NCI-H2081 (cell line): ENCODE measurements at regions not wholly inside any gene's neighbourhood (a gene's known extent, or its start where the extent isn't known, plus 50 kb on each side); places are given as distances from the start of the nearest gene placed in this dataset.
A peak's percentile ranks its signal among the peaks of the same experiment; 100 is the strongest.

ENCODE experiments used
- DNase-seq, 2 experiments: peaks; one replicate each; lab custom pipeline; 2025; lab: John Stamatoyannopoulos, UW

DNA sequence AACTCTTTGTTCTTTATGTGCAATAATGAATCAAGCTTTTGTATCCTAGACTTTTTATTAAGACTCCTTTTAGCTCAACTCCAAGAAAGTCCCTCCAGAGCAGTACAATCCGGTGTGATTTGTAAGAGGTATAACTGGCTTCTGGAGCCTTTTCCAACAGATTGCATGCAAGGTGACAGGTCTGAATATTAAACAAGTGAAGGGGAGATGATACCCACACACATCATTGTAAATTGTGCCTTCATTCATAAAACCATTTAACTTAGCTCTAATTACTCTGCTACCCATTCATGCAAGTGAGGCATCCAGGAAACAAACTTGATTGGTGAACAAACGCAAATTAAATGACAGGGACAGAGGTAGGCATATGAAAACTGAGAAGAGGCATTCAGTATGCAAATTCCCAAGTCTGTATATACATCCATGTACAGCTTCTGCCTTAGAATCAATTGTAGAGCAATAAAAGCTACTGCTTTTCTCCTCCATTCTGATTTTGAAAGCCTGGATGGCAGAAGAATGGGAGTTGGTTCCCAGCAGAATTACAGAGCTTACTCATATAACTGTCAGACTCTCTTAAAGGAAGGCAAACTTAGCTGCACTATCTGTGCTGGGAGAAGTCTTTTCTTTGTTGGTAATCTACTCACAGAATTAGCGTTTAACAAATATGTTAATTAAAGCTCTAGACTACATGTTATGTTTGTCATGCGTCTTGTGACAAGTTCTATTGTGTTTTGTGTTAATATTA is 261.0 kb upstream of the CDH6 start:
- DNase-seq: peak in 1 of 2 experiments; percentile 52

DNA sequence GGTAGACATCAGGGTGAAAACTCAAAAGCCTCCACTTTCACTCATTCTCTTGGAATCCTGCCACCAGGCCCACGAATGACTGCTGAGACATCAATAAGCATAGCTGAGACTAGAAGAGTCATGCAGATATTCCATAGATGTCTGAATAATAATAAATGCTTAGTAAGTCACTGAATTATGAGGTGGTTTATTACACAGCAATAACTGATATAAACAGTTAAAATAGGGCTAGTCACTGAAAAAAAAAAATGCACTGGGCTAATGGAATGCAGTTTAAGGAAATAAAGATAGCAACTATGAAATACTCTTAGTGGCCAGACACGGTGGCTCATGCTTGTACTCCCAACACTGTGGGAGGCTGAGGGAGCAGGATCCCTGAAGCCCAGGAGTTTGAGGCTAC is 262.8 kb upstream of the CDH6 start:
- DNase-seq: no peak

DNA sequence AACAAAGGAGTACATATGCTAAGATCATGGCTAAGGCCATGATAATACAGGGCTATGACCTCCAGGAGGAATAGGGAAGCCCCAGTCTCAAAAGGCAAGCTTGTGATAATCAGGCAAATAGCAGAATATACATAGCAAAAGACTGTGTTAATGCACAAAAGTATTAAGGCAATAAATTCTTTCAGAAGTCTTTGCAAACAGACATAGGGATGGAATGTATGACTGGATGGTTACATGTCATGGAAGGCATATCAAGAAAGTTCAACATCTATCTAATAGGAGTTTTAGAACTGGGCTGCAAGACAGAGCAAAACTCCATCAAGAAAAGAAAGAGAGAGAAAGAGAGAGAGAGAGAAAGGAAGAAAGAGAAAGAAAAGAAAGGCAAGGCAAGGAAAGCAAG is 264.5 kb upstream of the CDH6 start:
- DNase-seq: no peak

DNA sequence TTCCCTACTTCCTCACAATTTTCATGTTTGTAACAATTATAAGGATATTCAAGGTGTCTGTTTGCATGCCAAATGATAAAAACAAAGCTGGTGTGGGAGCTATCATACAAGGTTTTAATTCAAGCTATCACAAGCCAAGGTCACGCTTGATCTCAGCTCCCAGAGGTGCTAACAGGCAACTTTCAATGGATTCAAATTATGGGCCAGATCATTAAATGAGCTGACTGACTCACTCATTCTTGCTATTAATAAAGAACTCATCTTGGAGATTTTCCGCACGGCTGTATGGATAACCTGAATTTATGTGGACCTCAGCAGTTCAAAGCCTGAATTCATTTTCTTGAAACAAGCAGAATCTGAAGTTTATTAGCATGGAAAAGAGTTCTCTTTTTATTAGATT is 267.3 kb upstream of the CDH6 start:
- DNase-seq: peak in 1 of 2 experiments; percentile 25

DNA sequence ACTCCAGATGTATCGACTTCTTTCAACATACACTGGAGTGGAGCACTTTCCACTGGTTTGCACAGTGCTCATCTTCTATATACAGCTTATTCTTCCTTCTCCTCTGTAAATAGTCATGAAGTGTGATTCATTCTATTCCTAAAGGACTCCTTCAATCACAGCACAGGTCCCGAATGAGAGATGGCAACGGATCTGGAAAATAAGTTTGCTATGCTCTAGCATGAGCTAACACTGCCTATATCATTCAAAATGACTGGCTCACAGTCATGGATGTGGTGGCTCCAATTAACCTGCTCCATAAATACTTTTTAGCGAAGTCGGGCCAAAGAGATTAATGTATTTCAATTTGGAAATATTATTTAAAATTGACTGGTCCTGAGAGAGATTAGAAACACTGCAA is 272.1 kb upstream of the CDH6 start:
- no peak for DNase-seq

DNA sequence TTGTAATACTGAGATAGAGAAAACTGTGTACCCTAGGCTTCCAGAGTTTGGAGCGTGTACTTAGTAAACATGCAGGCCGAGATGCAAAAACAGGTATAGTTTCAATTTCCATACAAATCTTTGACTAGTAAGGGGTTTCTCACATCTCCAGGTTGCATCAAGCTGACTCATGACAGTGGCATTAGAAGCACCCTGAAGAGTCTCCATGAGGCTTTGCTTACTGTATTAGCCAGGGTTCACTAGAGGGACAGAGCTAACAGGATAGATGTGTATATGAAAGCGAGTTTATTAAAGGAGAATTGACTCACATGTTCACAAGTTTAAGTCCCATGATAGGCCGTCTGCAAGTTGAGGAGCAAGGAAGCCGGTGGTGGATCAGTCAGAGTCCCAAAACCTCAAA is 275.3 kb upstream of the CDH6 start:
- no peak for DNase-seq

DNA sequence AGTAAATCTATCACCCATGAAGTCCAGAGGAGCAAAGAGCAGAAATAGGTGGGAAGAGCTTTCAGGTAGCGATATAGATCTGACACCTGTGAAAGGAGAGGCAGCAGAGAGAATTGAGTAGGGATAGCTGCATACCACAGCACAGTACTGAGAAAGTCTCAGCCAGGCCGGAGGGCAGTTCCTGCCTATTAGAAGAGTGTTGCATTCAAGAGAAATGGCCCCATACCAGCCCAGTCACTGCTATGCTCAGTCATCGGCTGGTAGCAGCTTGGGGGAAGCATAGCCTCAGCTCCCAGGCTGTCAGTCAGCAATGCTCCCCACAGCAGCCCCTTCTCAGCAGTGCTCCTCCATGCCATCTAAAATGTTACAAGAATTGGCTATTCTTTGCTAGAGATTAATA is 285.1 kb upstream of the CDH6 start:
- no peak for DNase-seq

DNA sequence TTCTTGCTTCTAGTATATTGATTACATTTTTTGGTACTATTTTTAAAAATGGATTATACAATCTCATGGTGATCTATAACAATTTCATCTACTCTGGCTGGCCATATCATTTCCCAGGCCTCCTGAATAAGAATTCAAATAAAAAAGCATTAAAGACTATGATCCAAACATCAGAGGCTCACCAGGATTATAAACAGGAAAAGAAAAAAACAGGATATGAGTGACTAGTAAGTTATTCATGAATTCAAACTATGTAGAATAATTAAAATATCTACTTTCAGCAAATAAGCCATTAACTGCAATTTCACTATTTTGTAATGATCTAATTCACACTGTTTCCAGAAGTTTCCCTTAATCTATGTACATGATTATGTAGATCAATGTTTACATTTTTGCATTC is 293.1 kb upstream of the CDH6 start:
- DNase-seq: no peak

DNA sequence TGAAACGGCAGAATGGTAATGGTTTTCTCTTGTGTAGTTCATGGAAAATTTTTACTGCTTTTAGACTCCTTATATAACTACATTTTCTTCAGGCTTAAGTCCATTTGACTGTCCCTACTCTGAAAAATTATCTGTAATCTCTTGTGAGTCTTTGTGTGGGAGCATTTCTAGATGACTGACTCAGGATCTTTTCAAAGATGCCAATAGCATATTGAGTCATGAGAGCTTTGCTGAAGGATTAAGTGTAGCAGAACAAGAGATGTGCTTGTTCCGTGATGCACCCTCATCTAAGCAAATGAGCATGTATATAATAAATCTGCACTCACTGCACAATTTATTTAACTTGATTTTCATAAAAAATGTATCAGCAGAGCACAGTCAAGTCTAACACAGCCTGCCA is 298.7 kb upstream of the CDH6 start:
- no peak for DNase-seq

DNA sequence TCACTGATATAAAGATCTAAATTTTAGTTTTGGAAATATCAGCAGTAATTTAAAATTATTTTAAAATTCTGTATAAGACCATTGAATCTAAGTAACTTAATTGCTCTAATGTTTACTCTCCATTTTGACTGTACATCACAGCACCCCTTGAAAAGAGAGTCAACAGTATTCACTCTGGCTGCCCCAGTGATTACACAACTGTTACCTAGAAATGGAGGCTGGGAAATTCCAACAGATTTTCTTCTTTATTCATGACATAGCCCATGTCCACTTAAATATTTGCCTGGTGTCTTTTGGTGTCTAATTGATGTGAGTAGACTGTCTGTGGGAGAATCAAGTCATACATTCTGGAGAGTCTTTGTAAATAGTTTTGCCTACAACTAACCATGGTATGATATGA is 301.8 kb upstream of the CDH6 start:
- DNase-seq: peak in 1 of 2 experiments; percentile 79

DNA sequence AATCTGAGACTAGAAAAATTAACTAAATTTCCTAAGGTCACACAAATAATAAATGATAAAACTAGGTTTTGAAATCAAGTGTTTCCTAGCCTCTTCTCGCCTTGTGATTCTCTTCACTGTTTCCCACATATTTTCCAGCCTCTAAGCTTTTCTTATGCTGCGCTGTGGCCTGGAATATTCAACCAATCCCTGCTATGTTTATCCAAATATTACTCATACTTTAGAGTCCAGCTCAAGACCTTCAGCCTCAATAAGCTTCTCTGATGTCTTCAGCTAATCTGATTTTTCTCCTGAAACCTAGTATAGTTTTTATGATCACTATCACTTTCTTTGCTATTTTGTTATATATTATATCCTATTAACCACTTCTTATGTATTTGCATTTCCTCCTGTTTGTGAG is 303.1 kb upstream of the CDH6 start:
- DNase-seq: no peak

DNA sequence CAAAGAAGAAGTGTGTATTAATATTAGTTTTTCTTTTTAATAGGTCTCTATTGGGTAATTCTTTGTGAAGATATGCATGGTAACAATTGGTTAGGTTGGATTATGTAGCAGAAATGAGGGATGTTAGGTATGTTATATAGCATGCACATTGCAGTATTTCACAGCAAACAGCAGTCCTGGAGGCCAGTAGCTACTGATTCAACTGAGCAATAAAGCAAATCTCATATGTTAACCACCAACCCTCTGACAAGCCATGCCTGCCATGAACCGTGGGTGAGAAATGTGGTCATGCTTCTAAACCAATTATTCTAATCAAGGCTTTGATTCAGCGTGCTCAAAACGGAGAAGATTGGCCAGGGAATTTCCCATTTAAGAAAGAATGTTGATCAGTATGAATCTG is 313.0 kb upstream of the CDH6 start:
- DNase-seq: no peak

DNA sequence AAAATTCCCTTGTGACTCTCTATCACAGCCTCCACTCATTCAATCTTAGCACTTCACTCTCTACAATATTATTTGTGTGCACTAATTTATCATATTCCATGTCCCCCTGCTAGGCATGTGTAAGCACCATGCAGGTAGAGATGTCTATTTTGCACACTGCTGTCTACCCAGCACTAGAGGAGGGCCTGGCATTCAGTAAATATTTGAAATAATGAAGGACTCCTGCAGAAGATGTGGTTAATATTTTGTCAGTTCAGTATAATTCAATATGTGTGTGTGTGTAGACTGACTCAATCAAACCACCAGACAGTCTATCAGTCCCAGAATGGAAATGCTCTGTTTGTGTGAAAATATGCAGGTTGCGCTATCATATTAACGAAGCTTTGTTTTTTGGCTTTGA is 313.6 kb upstream of the CDH6 start:
- no peak for DNase-seq

DNA sequence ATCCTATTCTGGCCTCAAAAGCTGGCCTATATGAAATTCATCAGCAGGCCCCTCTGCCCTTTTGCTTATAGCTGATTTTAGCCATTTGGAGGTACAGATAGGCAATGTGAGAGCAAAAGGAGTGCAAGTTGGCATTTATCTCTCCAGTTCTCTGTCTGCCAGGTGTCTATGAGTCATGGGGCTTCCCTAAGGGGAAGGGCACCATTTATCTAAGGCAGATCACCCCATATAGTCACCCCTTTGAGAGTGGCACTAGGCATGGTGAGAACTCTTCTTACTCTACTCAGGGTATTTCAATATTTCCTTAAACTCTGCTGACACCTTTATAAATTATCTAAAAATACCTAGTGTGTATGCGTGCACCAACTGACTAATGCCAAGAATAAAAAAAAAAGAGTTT is 314.7 kb upstream of the CDH6 start:
- DNase-seq: no peak

DNA sequence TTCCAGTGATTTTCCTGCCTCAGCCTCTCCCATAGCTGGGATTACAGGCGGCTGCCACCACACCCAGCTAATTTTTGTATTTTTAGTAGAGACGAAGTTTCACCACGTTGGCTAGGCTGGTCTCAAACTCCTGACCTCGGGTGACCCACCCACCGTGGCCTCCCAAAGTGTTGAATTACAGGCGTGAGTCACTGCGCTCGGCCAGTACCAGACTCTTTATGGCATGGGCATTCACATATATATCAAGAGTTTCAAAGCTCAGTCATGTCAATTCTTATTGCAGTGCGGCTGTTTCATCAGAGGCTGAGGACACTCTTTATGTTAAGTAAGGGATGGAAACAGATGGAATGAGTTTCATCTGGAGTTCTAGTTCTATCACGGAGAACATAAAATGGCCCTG is 315.2 kb upstream of the CDH6 start:
- DNase-seq: no peak

DNA sequence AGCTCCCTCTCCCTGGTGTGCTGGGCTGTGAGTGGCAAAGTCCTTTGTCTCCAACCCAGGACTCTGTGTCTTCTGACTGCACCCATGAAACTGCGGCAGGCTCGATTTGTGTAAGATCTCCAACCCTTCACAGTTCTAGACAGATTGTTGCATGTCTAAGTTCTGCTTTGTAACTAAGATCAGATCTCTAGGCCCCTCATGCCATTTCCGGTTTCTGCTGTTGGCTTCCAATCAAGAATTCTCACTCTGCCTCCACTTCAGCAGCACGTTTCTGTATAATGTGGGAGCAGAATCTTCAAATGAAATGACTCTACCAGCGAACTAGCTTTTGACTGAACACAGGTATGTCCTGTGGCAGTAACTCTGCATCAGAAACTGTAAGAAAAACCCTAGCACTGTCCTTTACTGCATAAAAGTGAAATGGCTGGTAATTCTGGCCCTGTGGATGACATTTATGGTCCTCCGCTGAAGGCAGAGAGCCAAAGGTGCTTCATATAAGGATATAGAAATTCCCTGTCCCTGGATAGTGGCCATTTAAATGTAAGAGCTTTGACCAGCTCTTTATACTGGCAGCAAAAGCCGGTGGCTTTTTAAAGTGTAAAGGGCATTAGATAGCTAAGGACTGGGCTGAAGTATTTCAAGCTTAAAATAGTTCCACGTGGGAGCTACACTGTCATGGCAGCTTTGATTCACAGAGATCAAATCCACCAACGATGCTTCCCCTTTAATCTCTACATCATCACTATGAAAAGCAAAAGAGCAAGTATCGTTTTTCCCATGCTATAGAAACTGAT is 319.0 kb upstream of the CDH6 start:
- no peak for DNase-seq

DNA sequence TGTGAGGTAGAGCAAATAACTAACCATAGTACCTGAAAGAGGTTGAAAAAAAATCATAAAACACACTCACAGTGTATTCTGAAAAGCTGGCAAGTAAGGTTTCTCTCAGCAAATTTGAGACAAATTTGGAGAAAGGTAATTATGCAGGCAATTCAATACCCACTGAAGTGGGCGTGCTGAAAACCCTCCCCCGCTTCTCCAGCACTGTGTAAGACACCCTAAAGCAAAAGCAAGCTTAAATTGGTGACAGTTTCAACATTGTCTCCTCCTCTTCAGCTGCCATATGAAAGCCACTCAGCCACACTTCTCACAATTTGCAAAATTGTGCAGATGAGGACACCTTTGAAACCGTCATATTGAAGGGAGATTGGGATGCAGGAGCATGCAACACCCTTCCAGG is 322.3 kb upstream of the CDH6 start:
- no peak for DNase-seq

DNA sequence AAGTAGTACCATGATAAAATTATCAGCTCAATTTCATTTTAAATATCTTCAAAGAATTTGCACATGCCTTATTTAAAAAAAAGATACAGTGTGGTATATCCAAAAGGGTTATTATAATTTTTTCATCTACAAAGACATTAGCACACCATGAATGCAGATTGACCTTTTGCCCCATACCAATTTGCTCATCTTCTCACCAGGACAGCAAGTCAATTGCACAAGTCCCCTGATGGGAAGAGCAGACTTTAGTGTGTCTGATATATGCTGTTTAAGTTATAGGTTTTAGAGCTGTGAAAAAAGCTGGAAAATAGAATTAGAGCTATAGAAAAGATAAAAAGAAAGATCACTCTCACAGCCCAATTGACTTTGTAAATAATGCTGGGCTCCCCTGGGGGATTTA is 325.8 kb upstream of the CDH6 start:
- peak in 1 of 2 experiments; percentile 58 for DNase-seq

DNA sequence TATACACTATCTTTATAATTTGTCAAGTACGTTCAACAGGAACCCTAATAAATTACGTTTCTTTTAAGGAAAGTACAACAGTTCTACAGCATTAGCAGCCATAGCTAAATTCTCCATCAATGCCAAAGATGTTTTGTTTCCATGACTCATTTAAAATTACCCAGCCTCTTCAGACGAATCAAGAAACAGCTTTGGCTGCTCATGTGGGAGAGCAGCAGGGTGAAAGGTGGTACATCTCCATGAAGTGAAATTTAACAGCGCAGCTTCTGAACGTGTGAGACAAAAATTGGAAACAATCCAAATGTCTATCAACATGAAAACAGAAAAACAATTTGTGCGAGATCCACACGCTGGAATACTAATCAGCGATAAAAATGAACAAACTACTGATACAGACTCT is 327.3 kb upstream of the CDH6 start:
- no peak for DNase-seq

DNA sequence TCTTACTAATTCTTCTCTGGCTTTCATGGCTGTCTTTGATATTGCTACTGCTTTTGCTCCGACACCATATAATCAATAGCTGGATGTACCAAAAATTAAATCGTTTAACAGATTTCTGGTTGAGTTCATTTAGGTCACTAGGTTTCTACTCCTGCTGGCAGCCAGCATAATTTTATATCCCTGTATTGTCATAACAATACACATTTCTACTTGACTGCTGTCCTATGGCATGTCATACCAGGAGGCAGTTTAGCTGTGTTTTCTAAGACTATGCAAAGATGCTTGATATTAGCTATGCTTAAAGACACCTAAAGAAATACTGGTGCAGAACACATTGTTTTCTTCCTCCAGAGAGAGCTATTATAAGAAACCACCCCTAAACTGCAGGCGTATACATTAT is 337.2 kb upstream of the CDH6 start:
- no peak for DNase-seq

DNA sequence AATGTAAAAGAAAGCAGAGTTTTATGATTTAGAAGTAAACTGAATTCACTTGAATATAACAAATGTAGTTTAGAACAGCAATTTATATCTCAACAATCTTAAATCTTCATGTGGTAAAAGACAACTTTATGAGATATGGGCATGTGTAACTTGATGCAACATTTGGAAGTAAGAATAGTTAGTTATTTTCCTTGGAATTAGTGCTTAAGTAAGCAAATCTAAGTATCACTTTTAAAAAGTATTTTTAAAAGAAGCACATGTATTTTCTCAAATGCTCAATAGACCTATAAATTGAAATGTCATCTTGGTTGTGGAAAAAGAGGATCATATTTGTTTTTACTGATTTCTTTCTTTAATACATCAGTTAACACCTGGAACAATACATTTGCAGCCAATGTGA is 340.3 kb upstream of the CDH6 start:
- DNase-seq: no peak

DNA sequence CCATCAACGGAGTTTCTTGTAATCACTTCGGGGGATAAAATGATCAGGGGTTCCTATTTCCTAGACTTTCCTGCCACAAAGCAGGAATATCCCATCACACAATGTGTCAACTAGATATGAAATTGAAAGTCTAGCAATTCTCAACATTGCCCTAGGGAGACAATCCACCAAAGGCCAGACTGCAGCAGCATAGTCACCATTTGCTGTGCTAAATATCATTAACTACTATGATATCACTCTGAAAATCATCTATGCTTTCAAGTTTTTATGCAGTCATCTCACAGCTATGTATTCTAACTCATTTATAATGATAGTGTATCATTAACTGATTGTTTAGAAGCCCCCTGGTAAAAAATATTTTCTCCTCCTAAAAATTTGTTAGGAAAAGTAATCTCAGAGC is 342.6 kb upstream of the CDH6 start:
- no peak for DNase-seq

DNA sequence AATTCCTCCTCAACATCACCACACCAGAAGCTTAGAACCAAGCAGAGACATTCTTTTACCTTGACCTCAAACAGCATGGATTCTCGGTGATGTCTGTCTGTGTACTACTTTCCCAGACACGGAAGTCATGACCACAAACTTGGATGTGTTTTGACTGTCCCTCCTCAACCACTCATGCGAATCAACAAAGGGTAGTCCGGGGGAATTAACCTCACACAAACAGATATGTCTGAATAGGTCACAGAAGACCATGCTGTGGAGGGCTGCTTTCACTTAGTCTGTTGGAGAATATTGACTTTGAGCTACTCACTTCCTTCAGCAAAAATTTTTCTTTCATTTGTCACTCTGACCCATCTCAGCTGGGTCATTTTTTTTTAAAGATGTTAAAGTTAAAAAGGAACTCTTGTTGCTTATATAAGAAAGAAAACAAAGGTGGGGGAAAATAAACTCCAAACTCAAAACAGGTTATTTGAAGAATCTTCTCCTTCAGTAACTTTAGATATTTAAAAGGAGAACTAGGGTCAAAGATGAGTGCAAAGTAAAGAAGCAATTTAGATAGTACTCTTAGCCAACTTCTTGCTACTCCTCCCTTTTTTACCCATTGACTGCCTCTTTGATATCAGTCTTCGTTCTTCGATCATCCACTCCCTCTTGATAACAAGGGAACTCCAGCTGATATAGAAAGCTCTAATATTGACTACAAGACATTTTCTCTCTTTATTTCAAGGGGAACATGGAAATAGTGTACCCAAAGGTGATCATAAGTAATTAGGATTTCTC is 343.4 kb upstream of the CDH6 start:
- DNase-seq: no peak
